GM23338 (cell line): ENCODE measurements at regions not wholly inside any gene's neighbourhood (a gene's known extent, or its start where the extent isn't known, plus 50 kb on each side); places are given as distances from the start of the nearest gene placed in this dataset.

Source experiments
- ATAC-seq: fragments of 200-7000 bp; cut with Tn5 transposase; 3 replicates; pipeline ENCODE4 v1.9.1; 2020
- DNase-seq: peaks from one replicate; pipeline ENCODE4 v3.0.0-alpha.2; 2015; ENCODE audit warnings: low spot score
- H2AFZ ChIP-seq: fragments of 200-600 bp; sonication (generic); 2 replicates; pipeline ENCODE4 v1.8.0; 2016; ENCODE audit warnings: antibody characterized with exemption, mild to moderate bottlenecking, moderate library complexity
- H3F3A ChIP-seq: fragments of 200-600 bp; sonication (generic); replicated peaks from 2 replicates; pipeline ENCODE4 v1.8.0; 2017; ENCODE audit warnings: antibody characterized with exemption, mixed run types, low read depth
- H3K27ac ChIP-seq: fragments of 200-600 bp; sonication (generic); 2 replicates; pipeline ENCODE4 v1.6.1; 2016; ENCODE audit warnings: low read depth
- H3K27me3 ChIP-seq: fragments of 200-600 bp; sonication (generic); 2 replicates; pipeline ENCODE4 v1.8.0; 2016; ENCODE audit warnings: mild to moderate bottlenecking, mixed run types, moderate library complexity; ENCODE audit not compliant: insufficient read depth
- H3K36me3 ChIP-seq: fragments of 200-600 bp; sonication (generic); 2 replicates; pipeline ENCODE4 v1.8.0; 2016; ENCODE audit warnings: mild to moderate bottlenecking; ENCODE audit not compliant: insufficient read depth
- H3K4me1 ChIP-seq: fragments of 200-600 bp; sonication (generic); 2 replicates; pipeline ENCODE4 v1.8.0; 2016; ENCODE audit warnings: mild to moderate bottlenecking, moderate library complexity; ENCODE audit not compliant: insufficient read depth
- H3K4me2 ChIP-seq: fragments of 200-600 bp; sonication (generic); 2 replicates; pipeline ENCODE4 v1.7.1; 2017; ENCODE audit warnings: mixed run types
- H3K4me3 ChIP-seq: fragments of 200-600 bp; sonication (generic); 2 replicates; pipeline ENCODE4 v1.6.1; 2016; ENCODE audit warnings: mixed run types
- H3K79me2 ChIP-seq: fragments of 200-600 bp; sonication (generic); replicated peaks from 2 replicates; pipeline ENCODE4 v1.8.0; 2017; ENCODE audit warnings: mild to moderate bottlenecking; ENCODE audit not compliant: insufficient read depth
- H3K9me2 ChIP-seq: fragments of 200-600 bp; sonication (generic); 2 replicates; pipeline ENCODE4 v1.8.0; 2017; ENCODE audit not compliant: insufficient read depth
- H4K20me1 ChIP-seq: fragments of 200-600 bp; sonication (generic); replicated peaks from 2 replicates; pipeline ENCODE4 v1.8.0; 2017; ENCODE audit warnings: mild to moderate bottlenecking; ENCODE audit not compliant: insufficient read depth
- H3K27ac Mint-ChIP-seq: 2 replicates; pipeline ENCODE4 v1.8.0; 2020; ENCODE audit warnings: inconsistent platforms, mild to moderate bottlenecking, moderate library complexity, mixed read lengths
- H3K27me3 Mint-ChIP-seq: 3 replicates; pipeline ENCODE4 v1.8.0; 2022; ENCODE audit warnings: low read depth, mild to moderate bottlenecking, moderate library complexity, mixed read lengths, inconsistent platforms; ENCODE audit not compliant: insufficient read depth, poor library complexity
- H3K36me3 Mint-ChIP-seq: 3 replicates; pipeline ENCODE4 v1.8.0; 2021; ENCODE audit warnings: low read depth, mild to moderate bottlenecking, inconsistent platforms, moderate library complexity, mixed read lengths
- H3K4me1 Mint-ChIP-seq: 3 replicates; pipeline ENCODE4 v1.8.0; 2020; ENCODE audit warnings: mild to moderate bottlenecking, inconsistent platforms, mixed read lengths
- H3K4me3 Mint-ChIP-seq: 3 replicates; pipeline ENCODE4 v1.8.0; 2021; ENCODE audit warnings: moderate library complexity, mild to moderate bottlenecking, inconsistent platforms, mixed read lengths
- H3K9me3 Mint-ChIP-seq: 3 replicates; pipeline ENCODE4 v1.8.0; 2020; ENCODE audit warnings: moderate library complexity, mild to moderate bottlenecking, inconsistent platforms, mixed read lengths
- CTCF ChIP-seq, 2 experiments: fragments of 200-600 bp in 1 of 2; sonication (generic) in 1 of 2; conservative IDR thresholded peaks; 2 replicates each; pipeline versions ENCODE4 v1.5.1 to v1.6.1; 2016 to 2017; ENCODE audit warnings: antibody characterized with exemption in 2 of 2, low read depth in 2 of 2, mild to moderate bottlenecking in 2 of 2, moderate library complexity in 1 of 2
- ETS1 ChIP-seq: IDR thresholded peaks from 2 replicates; pipeline ENCODE4 v1.6.1; 2016; ENCODE audit warnings: antibody characterized with exemption
- EZH2 ChIP-seq: fragments of 200-600 bp; sonication (generic); IDR thresholded peaks from one replicate; pipeline ENCODE4 v1.8.0; 2017; ENCODE audit warnings: antibody characterized with exemption, mild to moderate bottlenecking, low read depth; ENCODE audit not compliant: unreplicated experiment
- JUNB ChIP-seq: IDR thresholded peaks from one replicate; pipeline ENCODE4 v1.6.1; 2016; ENCODE audit warnings: antibody characterized with exemption; ENCODE audit not compliant: unreplicated experiment
- ZNF462 ChIP-seq: fragments of 250-450 bp; sonication (Bioruptor Pico); IDR thresholded peaks from 2 replicates; pipeline ENCODE4 v1.5.0; 2020; ENCODE audit warnings: mild to moderate bottlenecking, moderate library complexity

GRCh38 chr4:122046255-122046654, 94.4 kb upstream of the TRPC3 start:
- Histone ChIP-seq H3K4me2 (no peak overlapping the region), H3K27ac (no peak overlapping the region), H4K20me1 (no peaks in the 10 kb centered on the region), H3K4me1 (no peaks in the 10 kb centered on the region), H3K36me3 (no peaks in the 10 kb centered on the region), H2AFZ (no peak overlapping the region), H3K79me2 (no peaks in the 10 kb centered on the region), H3K27me3 (no peaks in the 10 kb centered on the region), H3K9me2 (no peaks in the 10 kb centered on the region), H3F3A (no peaks in the 10 kb centered on the region), H3K4me3 (no peak overlapping the region)
- Mint-ChIP-seq H3K9me3 (no peaks in the 10 kb centered on the region), H3K4me1 (peaks cover 9% of the 10 kb centered on the region; the same call in 2 of the 3 replicates), H3K4me3 (no peak overlapping the region), H3K36me3 (no peaks in the 10 kb centered on the region), H3K27ac (no peak overlapping the region), H3K27me3 (peaks cover 2% of the 10 kb centered on the region)
- TF ChIP-seq ETS1, result no peak
- TF ChIP-seq ZNF462 (CRISPR knock-in tag), result no peak
- TF ChIP-seq JUNB, result no peak
- TF ChIP-seq CTCF (conservative IDR thresholded peaks at IDR 0.05; ENCODE audit: low read depth in 2 of 2), result no peak
- no peak for TF ChIP-seq EZH2
- ATAC-seq, result no peak
- DNase-seq, result no peak
